PC-3 (cell line): ENCODE measurements at regions not wholly inside any gene's neighbourhood (a gene's known extent, or its start where the extent isn't known, plus 50 kb on each side); places are given as distances from the start of the nearest gene placed in this dataset.
"Not testable (repeated sequence)": the region's sequence is repeated elsewhere in the genome, so short reads cannot be mapped to it uniquely, and the experiment has no call there.

ENCODE experiments used
- ATAC-seq: fragments of 200-7000 bp; cut with Tn5 transposase; 2 replicates; pipeline ENCODE4 v1.9.1; 2020; ENCODE audit warnings: mild to moderate bottlenecking, moderate library complexity
- BruUV-seq: library from RNA; stranded (reverse); fragments of 400-500 nt; replicated peaks from 2 replicates; lab custom pipeline; 2021; lab: Mats Ljungman, UMichigan
- CTCF ChIA-PET: fragments of 300-600 bp; sonication (Branson Sonifier 250); formaldehyde crosslinking; loops from one replicate; lab custom pipeline; 2022; ENCODE audit warnings: antibody characterized with exemption; lab: Charles Lee
- POLR2A ChIA-PET: fragments of 300-600 bp; sonication (Branson Sonifier 250); formaldehyde crosslinking; loops from one replicate; lab custom pipeline; 2022; ENCODE audit warnings: antibody characterized with exemption; ENCODE audit not compliant: unreplicated experiment; lab: Charles Lee
- DNase-seq: peaks from one replicate; pipeline ENCODE4 v3.0.0-alpha.2; 2015
- H2AFZ ChIP-seq: fragments of 300-600 bp; sonication (generic); 2 replicates; pipeline ENCODE4 v1.6.0; 2016; ENCODE audit warnings: antibody characterized with exemption, low read length
- H3F3A ChIP-seq: fragments of 300-600 bp; sonication (generic); one replicate; pipeline ENCODE4 v1.6.0; 2017; ENCODE audit warnings: antibody characterized with exemption, low read length, control low read depth, mild to moderate bottlenecking; ENCODE audit not compliant: unreplicated experiment
- H3K27ac ChIP-seq: fragments of 300-600 bp; sonication (generic); 2 replicates; pipeline ENCODE4 v1.5.1; 2016; ENCODE audit warnings: mild to moderate bottlenecking, low read length
- H3K27me3 ChIP-seq: fragments of 300-600 bp; sonication (generic); 2 replicates; pipeline ENCODE4 v1.6.1; 2016; ENCODE audit warnings: low read length, mixed read lengths
- H3K36me3 ChIP-seq: fragments of 300-600 bp; sonication (generic); 2 replicates; pipeline ENCODE4 v1.6.1; 2016; ENCODE audit warnings: low read depth, mixed run types, low read length, mixed read lengths
- H3K4me1 ChIP-seq: fragments of 300-600 bp; sonication (generic); 2 replicates; pipeline ENCODE4 v1.5.1; 2016; ENCODE audit warnings: low read length; ENCODE audit not compliant: insufficient read depth
- H3K4me2 ChIP-seq: fragments of 300-600 bp; sonication (generic); 2 replicates; pipeline ENCODE4 v1.6.0; 2016; ENCODE audit warnings: low read length
- H3K4me3 ChIP-seq: fragments of 300-600 bp; sonication (generic); 2 replicates; pipeline ENCODE4 v1.5.1; 2016; ENCODE audit warnings: mild to moderate bottlenecking, low read length, mixed read lengths
- H3K79me2 ChIP-seq: fragments of 300-600 bp; sonication (generic); 2 replicates; pipeline ENCODE4 v1.6.1; 2017; ENCODE audit warnings: low read length, mixed read lengths
- H3K9ac ChIP-seq: fragments of 300-600 bp; sonication (generic); 2 replicates; pipeline ENCODE4 v1.6.0; 2016; ENCODE audit warnings: mild to moderate bottlenecking, low read length
- H3K9me2 ChIP-seq: fragments of 300-600 bp; sonication (generic); replicated peaks from 2 replicates; pipeline ENCODE4 v1.6.1; 2016; ENCODE audit warnings: mixed run types, low read length, mixed read lengths
- H3K9me3 ChIP-seq: fragments of 300-600 bp; sonication (generic); 2 replicates; pipeline ENCODE4 v1.6.1; 2016; ENCODE audit warnings: low read length, mixed read lengths
- H4K20me1 ChIP-seq: fragments of 300-600 bp; sonication (generic); 2 replicates; pipeline ENCODE4 v1.6.1; 2016; ENCODE audit warnings: low read length, mixed read lengths
- CTCF ChIP-seq: fragments of 300-600 bp; sonication (generic); conservative IDR thresholded peaks from 2 replicates; pipeline ENCODE4 v1.5.1; 2017; ENCODE audit warnings: antibody characterized with exemption, low read depth, mild to moderate bottlenecking, low read length
- EZH2 ChIP-seq: fragments of 300-600 bp; sonication (generic); IDR thresholded peaks from one replicate; pipeline ENCODE4 v1.6.1; 2017; ENCODE audit warnings: antibody characterized with exemption, mild to moderate bottlenecking, low read length; ENCODE audit not compliant: unreplicated experiment
- EZH2phosphoT487 ChIP-seq: fragments of 300-600 bp; sonication (generic); IDR thresholded peaks from 2 replicates; pipeline ENCODE4 v1.6.1; 2018; ENCODE audit warnings: mild to moderate bottlenecking, antibody characterized with exemption, low read length, borderline replicate concordance
- intact Hi-C: fragments of 100-400 bp; cut with micrococcal nuclease; formaldehyde crosslinking; loops from 2 replicates; pipeline ENCODE4 v1.9.0; 2023

GRCh38 chr1:199593475-199593874, 434.0 kb upstream of the NR5A2 start:
- no peaks in the 10 kb centered on the region for H3K79me2 ChIP-seq
- H3K27ac ChIP-seq: no peak overlapping the region
- ATAC-seq (no peak), DNase-seq (no peak)
- no peaks in the 10 kb centered on the region for H3K9me2 ChIP-seq
- H3K4me1 ChIP-seq: no peaks in the 10 kb centered on the region
- no peaks in the 10 kb centered on the region for H3K36me3 ChIP-seq
- POLR2A ChIA-PET: no interaction called here
- intact Hi-C loops: no loop called here
- no peaks in the 10 kb centered on the region for H3K9me3 ChIP-seq
- no peaks in the 10 kb centered on the region for H3K27me3 ChIP-seq
- H3K9ac ChIP-seq: no peak overlapping the region
- H3F3A ChIP-seq: no peaks in the 10 kb centered on the region
- BruUV-seq: no TSS peak
- H3K4me2 ChIP-seq: no peak overlapping the region
- CTCF ChIA-PET: no interaction called here
- TF ChIP-seq EZH2 (no peak), CTCF (no peak), EZH2phosphoT487 (no peak)
- H3K4me3 ChIP-seq: no peak overlapping the region
- H4K20me1 ChIP-seq: no peaks in the 10 kb centered on the region
- H2AFZ ChIP-seq: no peak overlapping the region

- H3K4me3 ChIP-seq, H3F3A ChIP-seq, DNase-seq, H3K4me2 ChIP-seq, H2AFZ ChIP-seq, H3K27ac ChIP-seq, H4K20me1 ChIP-seq, BruUV-seq, H3K36me3 ChIP-seq, H3K9me2 ChIP-seq, H3K9ac ChIP-seq, intact Hi-C loops, H3K27me3 ChIP-seq, CTCF ChIA-PET, ATAC-seq, H3K4me1 ChIP-seq, H3K79me2 ChIP-seq, H3K9me3 ChIP-seq, POLR2A ChIA-PET: not testable (repeated sequence)
Measured at GRCh38 chr1:199596448-199596847, 431.1 kb upstream of the NR5A2 start.

GRCh38 chr1:199597152-199597551, 430.4 kb upstream of the NR5A2 start:
- Histone ChIP-seq H3K27me3 (no peaks in the 10 kb centered on the region), H3K27ac (no peak overlapping the region), H3K9me3 (no peaks in the 10 kb centered on the region), H2AFZ (no peak overlapping the region), H3K9me2 (no peaks in the 10 kb centered on the region), H3K79me2 (no peaks in the 10 kb centered on the region), H3K36me3 (no peaks in the 10 kb centered on the region), H3K9ac (no peak overlapping the region), H3K4me2 (no peak overlapping the region), H4K20me1 (no peaks in the 10 kb centered on the region), H3K4me1 (no peaks in the 10 kb centered on the region), H3F3A (no peaks in the 10 kb centered on the region), H3K4me3 (no peak overlapping the region)
- ChIA-PET POLR2A (no interaction called here), CTCF (no interaction called here)
- no peak for ATAC-seq
- TF ChIP-seq CTCF (no peak), EZH2 (no peak), EZH2phosphoT487 (no peak)
- DNase-seq: no peak
- intact Hi-C loops: no loop called here
- no TSS peak for BruUV-seq
